NCI-H2029 (cell line): ENCODE measurements at regions not wholly inside any gene's neighbourhood (a gene's known extent, or its start where the extent isn't known, plus 50 kb on each side); places are given as distances from the start of the nearest gene placed in this dataset.
A peak's percentile ranks its signal among the peaks of the same experiment; 100 is the strongest.

ENCODE experiments used
- DNase-seq: peaks from one replicate; lab custom pipeline; 2025; lab: John Stamatoyannopoulos, UW

DNA sequence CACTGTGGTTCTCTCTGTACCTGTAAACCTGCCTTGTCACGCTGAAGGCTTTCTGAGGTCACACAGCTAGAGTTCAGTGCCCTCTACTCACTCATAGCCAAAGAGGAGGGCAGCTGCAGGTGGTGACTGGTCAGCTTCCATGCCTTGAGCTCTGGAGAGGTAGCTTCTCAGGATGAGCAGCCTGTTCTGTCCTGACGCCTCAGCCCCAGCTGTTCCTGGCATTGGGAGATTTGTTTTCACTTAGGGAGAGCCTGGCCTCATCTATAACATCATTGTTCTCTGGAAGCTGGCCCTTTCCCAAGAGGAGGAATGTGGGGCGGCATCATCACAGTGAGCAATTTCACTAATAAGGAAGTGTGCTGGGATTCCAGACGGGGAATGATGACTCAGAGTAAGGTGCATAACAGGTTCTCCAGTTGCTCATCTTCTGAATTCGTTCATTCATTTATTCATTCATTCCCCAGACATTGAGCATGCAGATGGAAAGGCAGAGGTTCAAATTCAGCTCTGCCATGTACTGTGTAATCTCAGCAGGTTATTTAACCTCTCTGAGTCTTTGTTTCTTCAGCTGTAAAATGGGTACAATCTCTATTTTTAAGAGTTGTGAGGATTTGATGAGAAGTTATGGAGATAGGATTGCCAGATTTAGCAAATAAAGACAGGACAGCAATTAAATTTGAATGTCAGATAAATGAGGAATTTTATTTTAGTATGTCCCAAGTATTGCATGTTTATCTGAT is 255.8 kb upstream of the CRY1 start:
- peak; percentile 54 for DNase-seq

DNA sequence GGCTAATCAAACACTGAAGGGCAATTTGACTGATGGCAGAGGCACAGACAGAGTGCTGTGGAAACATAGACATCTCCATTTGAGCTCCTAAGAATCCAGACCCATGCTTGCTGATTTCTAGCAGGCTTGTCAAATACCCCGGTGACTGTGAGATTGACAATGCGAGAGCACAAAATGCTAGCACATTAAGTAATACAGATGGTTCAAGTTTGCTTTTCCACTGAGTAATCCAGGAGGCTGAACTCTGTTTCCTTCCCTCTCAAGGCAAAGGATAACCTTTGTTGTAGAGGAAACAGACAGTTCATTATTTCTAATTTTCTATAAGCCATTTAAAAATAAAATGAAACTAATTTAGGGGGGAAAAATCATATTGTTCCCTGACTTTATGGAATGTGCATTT is 256.5 kb upstream of the CRY1 start:
- DNase-seq = no peak

DNA sequence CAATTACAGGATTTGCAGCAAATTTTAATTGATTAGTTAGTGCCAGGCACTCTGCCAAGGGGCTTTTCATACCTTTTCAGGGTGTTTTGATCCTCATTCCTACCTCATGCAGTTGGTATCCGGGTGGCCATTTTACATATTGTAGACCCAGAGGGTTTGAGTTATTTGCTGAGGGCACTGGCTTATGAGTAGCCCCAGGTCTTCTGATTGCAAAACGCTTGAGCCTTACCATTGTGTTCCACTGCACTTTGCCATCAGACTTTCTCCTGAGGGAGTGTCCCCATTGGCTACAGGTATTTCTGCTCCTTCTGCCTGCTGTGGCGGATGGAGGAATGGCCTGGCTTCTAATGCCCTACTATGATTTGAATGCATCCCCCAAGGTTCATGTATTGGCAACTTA is 257.8 kb upstream of the CRY1 start:
- DNase-seq = no peak

DNA sequence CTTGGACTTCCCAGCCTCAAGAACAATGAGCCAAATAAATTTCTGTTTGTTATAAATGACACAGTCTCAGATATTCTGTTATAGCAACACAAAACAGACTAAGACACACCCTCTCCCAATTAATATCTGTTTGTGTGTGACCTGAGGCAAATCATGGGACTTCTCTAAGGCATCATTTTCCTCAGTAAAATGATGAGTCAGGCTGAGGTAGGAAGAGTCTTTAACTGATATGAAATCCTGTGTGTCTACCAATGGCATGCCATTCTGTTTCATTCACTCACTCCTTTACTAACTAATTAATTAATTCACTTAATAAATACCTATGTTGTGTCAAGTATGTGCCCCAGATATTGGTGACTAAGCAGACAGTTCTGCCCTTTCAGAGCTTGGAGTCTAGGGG is 258.4 kb upstream of the CRY1 start:
- DNase-seq = no peak

DNA sequence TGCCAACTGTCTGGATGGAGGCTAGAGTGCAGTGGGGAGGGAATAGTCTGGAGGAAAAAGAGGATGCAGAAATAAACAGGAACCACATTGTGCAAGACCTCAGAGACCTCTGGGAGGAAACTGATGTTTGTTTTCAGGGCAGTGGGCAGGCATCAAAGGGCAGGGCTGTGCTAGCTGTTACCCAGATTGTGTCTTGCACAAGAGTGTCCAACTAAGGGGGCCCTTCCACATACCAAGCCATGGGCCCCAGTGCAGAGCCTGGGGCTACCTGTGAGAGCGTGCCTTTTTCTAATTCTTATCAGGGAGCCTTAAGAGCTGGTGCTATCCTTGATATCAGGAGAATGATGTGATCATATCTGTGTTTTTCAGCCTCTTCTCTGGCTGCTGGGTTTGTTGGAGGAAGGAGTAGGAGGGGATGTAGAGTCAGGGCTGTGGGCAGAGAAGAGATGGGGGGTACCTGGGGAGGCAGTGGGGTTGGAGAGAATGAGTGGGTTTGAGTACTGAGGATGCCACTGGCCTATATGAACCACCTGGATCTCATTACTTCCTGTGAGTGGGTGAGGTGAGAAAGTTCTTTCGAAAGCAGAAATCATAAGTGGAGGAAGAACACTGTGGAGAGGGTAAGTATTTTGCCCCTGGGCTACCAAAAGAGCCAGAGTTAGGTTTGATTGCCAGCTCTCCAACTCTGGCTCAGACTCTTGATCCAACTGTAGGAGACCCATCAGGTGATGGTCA is 259.2 kb upstream of the CRY1 start:
- DNase-seq = no peak

DNA sequence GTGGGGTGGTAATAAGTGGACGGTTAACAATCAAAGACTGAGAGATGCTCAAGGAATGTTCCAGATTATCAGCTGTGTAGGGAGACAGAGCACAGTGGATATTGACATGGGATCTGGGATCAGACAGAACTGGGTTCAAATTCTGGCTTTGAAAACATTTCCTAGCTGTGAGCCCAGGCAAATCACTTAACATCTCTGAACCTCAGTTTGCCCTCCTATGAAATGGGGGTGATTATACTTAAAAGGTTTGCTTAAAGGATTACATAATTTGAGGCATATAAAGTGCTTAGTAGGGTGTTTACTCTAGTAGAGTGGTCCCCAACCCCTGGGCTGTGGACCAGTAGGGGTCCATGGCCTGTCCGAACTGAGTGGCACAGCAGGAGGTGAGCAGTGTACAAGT is 260.0 kb upstream of the CRY1 start:
- DNase-seq = no peak

DNA sequence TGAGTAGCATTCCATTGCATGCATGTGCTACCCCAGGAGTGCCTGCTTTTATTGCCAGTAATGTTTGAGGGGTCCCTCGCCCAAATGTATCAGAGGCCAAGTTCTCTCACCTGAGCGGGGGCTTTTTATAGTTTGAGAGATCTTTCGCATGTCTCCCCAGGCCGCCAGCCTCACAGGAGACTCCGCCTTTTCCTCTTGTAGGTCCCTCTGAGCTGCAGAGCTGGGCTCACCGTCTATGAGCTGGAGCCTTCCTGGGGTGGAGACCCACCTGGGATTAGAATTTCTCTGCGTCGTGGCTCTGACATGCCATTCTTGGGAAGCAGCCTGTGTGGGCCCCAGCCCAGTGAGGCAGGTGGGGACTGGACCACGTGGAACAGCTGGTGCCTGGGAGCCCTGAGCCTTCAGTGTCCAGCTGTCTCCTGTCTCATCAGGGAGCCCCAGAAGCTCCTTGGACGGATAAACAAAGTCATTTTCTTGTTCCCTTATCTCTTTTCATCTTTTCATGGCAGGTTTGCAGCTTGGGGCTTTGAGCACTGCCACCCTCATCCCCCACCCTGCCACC is 261.7 kb upstream of the CRY1 start:
- no peak for DNase-seq

DNA sequence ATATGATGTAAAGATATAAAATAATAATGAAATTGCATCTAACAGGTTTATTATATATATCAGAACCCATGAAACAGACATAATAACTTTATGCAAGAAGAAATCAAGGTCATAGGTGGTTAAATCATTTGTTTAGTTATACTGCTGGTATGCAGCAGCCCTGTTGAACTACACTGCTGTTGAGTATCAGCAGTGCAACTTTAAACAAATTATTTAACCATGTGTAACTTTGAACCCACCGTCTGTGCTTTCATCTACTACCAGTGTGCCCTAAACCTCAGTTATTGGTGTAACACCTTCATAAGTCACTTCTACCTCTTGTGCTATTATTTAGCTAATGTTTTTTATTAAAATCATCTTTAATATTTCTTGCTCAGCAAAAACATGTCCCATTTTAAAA is 262.3 kb upstream of the CRY1 start:
- DNase-seq = no peak

DNA sequence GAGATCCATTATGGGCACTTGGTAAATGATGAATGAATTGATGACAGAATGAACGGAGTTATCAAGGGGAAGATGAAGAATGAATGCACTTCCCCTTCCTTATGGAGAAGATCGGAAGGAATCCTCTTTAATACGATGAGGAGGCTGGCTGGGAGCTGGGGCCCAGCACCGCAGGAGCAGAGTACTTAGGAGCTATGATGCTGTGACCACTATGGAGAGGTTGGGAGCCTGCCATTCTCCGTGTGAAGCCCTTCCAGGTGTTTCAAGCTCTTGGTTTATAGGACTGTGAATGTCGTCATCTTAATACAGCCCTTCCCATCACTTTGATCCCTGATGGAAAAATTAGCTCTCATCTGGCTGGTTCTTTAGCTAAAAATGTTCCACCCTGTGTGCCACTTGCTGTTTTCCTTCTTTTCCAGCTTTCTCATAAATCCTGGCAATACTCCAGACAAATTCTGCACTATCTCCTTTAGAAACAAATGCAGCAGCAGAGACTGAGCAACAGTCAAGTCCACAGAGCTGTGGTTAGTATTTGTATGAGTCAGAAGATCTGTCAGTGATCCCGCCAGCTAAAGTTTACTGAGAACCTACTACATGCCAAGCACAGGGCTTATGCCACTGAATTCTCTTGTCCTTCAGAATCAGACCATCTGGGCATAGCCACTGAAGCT is 263.1 kb upstream of the CRY1 start:
- no peak for DNase-seq

DNA sequence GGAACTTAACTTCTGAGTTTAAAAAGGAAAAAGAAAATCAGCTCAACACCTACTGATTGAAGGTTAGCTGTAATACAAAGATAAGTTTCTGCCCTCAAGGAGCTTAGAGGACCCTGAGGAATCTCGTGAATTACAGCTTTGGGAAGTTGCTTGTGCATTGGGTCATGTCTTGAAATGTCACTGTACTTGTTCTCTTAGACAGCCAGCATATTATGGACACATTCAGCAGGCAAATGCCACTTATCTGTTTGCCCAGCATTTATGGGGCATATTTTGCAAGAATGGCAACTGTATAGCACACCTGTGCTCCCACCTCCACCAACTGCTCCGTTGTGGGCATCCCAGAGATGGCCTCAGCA is 263.6 kb upstream of the CRY1 start:
- DNase-seq = no peak

DNA sequence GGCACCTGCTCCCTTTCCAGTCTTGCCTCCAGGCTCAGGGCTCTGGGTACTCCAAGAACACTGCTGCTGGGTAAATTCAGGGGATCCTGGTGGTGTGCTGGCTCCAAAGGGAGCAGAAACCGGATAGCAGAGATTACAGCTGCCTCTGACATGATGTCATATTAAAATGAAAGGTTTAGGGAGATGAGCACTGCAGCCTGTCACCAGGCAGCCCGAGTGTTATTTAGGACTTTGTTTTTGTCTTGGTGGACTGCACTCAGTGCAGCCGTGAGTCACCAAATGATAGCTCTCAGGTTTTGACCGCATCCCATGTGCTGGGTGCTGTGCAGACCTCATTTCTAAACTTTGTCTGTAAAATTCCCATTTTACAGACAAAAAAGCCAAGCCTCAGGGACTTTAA is 266.0 kb upstream of the CRY1 start:
- DNase-seq = no peak

DNA sequence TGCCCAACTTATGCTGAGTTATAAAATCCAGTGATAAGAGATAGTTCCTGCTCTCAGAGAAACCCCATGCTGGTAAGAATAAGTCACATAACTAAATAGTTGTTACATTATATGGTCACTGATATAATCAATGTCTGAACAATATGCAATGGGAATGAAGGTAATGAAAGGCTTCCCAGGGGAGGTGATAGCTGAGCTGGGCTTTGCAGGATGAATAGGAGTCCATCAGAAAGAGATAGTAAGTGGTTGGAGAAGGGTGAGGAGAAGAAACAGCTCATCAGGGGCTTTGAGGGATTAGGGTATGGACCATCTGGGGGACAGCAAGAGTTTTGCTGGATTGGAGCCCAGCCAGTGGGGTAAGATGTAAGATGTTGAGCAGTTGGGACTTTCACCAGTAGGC is 266.7 kb upstream of the CRY1 start:
- no peak for DNase-seq

DNA sequence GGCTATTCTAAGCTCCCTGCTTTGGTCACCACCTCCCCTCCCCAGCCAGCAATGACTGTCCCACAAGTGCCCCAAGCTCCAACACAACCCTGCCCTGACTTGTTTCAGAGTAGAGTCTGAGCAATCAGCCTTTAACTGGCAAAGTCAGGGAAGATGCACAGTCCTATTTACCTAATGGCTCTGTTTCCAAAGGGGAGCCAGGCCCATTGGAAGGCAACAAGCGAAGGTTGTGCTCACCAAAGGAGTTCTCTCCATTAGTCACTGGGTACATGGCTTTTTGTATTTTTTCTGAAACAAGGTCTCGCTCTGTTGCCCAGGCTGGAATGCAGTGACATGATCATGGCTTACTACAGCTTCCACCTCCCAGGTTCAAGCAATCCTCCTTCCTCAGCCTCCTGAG is 267.1 kb upstream of the CRY1 start:
- no peak for DNase-seq

DNA sequence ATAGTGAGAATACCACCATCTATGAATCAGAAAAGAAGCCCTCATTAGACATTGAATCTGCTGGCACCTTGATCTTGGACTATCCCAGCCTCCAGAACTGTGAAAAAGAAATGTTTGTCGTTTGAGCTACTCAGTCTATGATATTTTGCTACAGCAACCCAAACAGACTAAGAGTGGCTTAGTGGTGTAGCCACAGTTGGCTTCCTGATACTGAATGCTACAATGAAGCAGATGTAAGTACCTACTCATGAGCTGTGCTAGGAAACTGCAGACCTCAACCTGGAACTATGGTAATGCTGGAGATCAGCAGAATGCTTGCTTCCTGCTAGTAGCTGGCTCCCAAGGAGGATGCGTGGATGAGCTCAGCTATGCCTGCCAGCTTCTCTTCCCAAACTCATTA is 268.6 kb upstream of the CRY1 start:
- no peak for DNase-seq

DNA sequence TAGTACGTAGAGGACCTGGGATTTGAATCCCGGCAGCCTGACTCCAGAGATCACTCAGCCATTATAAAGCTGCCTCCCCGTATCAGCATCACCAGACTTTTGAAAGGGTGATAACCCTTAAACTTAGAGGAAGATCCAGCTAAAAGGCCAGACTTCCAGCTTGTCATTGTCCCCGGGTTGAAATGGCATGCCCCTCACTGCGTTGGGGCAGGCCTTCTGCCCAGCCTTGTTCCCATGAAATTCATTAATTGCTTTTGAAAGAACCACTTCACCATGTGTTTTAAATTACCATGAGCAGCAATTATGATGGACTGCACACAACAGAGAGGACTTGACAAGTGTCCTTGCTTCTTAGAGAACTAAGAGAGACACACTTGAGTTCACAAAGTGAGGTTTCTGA is 269.6 kb upstream of the CRY1 start:
- DNase-seq = no peak

DNA sequence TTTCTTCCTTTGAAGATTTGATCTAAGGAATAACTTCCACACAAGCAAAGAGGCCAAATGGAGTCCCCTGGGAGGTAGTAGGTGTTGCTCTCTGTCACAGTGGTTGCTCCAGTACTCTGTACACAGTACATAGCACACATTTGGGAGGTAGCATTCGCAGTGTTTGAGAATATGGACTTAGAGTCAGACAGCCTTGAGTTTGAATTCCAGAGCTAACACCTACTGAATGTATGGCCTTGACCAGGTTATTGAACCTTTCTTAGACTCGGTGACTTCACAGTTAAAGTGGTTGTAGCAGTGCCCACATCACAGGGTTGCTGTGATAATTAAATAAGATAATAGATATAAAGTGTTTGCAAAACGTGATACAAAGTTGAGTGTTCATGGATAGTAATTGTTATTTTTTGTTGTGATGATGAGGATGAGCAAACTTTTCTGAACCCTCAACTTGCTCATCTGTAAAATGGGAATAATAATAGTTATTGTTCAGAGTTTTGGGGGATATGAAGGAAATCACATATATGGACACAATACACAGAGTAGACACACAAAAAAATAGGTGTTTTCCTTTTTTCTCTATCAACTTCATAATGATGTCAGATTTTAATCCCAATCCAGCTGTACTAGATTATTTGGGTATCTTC is 271.6 kb upstream of the CRY1 start:
- no peak for DNase-seq

DNA sequence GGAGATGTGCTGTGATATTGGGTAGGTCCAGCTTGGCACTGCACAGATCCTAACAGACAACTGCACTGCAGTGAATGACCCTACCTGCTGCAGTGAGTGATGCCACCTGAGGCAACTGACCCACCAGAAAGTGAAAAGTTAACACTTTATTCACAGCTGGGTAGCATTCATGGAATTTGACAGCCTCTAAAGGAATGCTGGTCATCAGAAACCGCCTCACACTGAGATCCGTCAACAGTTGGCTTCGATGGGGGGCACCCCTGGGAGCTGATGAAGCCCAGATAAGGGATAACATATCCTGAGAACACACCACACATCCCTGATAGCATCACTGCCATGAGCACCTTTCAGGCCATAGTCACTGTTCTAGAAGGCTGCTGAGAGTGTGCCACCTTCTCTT is 272.4 kb upstream of the CRY1 start:
- no peak for DNase-seq

DNA sequence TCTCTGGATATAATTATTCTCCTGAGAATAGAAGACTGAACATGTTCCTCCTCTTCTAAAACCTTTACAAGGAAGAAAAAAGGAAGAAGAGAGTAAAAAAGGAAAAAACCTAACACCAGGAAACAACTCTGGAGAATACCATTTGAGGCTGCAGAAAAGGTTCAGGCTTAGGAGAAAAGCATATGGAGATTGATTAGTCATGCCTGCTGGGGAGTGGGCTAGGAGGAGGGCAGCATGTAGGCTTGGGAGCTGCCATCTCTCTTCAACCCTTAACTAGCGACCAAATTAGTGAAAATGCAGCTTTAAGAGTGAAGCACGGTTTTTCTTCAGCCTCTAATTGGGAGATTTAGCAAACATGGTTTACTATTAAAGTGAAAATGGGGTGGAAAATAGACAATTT is 273.0 kb upstream of the CRY1 start:
- DNase-seq = no peak

DNA sequence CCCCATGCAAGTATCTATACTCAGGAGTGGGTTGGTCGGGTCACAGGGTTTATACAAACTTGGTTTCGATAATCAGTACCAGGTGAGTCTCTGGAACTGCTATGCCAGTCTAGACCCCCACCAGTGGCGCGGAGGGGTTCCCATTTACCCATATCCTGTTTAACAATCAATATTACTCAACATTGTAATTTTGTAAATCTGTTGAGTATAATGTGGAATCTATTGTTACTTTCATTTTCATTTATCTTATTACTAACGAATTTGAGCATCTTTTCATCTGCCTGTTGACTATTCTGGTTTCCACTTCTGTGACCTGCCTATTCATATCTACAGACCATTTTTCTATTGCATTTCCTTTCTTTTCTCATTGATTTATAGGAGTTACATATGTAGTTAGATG is 275.2 kb upstream of the CRY1 start:
- no peak for DNase-seq

DNA sequence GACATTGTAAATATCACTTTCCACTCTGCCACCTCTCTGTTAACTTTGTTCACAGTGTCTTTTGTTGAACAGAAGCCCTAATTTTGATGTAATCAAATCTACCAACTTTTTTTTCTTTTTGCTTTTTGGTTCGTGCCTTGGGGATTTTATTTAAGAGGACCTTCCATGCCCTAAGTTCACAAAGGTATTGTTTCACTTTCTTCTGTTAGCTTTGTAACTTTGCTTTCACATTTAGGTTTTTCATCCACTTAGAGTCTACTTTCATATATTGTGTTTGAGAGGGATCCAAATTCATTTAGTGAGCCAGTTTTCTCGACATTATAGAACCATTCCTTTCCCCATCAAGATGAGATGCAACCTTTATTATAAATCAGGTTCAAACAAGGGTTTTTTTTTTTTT is 275.7 kb upstream of the CRY1 start:
- DNase-seq = no peak

DNA sequence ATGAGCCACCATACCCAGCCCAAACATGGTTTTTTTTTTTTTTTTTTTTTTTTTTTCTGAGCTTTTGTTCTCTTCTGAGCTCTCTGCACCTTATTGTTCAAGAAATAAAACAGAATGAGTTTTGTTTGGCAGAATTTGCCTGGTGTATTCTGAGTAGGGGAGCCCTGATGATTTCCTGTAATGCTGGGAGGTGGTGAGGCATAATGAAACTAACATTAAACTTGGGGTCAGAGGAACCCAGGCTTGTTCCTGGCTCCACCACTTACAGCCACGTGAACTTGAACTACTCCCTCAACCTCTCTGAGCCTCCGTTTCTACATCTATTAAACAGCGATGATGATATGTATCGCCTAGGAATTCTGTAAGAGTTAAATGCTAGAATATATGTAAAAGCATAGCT is 276.3 kb upstream of the CRY1 start:
- no peak for DNase-seq

DNA sequence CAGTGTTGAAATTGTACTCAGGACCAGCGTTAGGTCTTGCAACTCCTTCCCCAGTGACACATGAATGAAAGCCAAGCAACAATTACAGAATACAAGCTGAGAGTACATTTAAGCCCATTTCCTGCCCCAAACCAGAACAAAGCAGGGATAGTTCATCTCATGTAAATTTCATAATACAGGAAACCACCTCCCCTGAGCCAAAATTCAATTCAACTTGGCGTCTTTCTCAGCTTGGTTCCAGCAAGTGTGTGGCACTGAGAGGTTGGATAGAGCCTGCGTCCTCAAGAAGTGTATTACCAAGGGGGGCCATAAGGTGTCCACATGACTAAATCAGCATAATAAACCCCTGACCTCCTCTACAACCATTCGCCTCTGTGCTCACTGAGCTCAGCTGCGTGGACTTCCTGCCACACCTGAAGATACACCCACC is 278.9 kb upstream of the CRY1 start:
- DNase-seq = no peak
